ENCODE measurements at regions not wholly inside any gene's neighbourhood (a gene's known extent, or its start where the extent isn't known, plus 50 kb on each side); places are given as distances from the start of the nearest gene placed in this dataset.

- DNase-seq (ENCODE audit: low spot score) = no peak
These were observed 83.1 kb upstream of the FNDC3B start for GRCh38 chr3:171956181-171956683.

GRCh38 chr3:171956705-171957104 is 82.7 kb upstream of the FNDC3B start:
- no peak for DNase-seq (ENCODE audit: low spot score)

GRCh38 chr3:171959532-171960089 is 79.8 kb upstream of the FNDC3B start:
- no peak for DNase-seq (ENCODE audit: low spot score)

GRCh38 chr3:171960159-171960558 is 79.2 kb upstream of the FNDC3B start:
- DNase-seq (ENCODE audit: low spot score) = no peak

GRCh38 chr3:171962137-171962720 is 77.1 kb upstream of the FNDC3B start:
- no peak for DNase-seq (ENCODE audit: low spot score)

GRCh38 chr3:171963546-171963945 is 75.8 kb upstream of the FNDC3B start:
- DNase-seq (ENCODE audit: low spot score) = no peak

- no peak for DNase-seq (ENCODE audit: low spot score)
These were observed 74.2 kb upstream of the FNDC3B start for GRCh38 chr3:171965067-171965712.

- DNase-seq (ENCODE audit: low spot score) = no peak
These were observed 72.7 kb upstream of the FNDC3B start for GRCh38 chr3:171966533-171967136.

GRCh38 chr3:171967137-171967783 is 72.1 kb upstream of the FNDC3B start:
- peak; percentile 48 for DNase-seq (ENCODE audit: low spot score)

- DNase-seq (ENCODE audit: low spot score) = no peak
These were observed 71.3 kb upstream of the FNDC3B start for GRCh38 chr3:171967932-171968678.

GRCh38 chr3:171970301-171970788 is 69.0 kb upstream of the FNDC3B start:
- no peak for DNase-seq (ENCODE audit: low spot score)

- DNase-seq (ENCODE audit: low spot score) = no peak
These were observed 67.4 kb upstream of the FNDC3B start for GRCh38 chr3:171971919-171972514.

- no peak for DNase-seq (ENCODE audit: low spot score)
These were observed 66.5 kb upstream of the FNDC3B start for GRCh38 chr3:171972871-171973348.

GRCh38 chr3:171974986-171975837 is 64.2 kb upstream of the FNDC3B start:
- no peak for DNase-seq (ENCODE audit: low spot score)

GRCh38 chr3:171976526-171976925 is 62.9 kb upstream of the FNDC3B start:
- DNase-seq (ENCODE audit: low spot score) = no peak

- DNase-seq (ENCODE audit: low spot score) = no peak
These were observed 61.9 kb upstream of the FNDC3B start for GRCh38 chr3:171977441-171977840.

- no peak for DNase-seq (ENCODE audit: low spot score)
These were observed 61.5 kb upstream of the FNDC3B start for GRCh38 chr3:171977860-171978259.

- no peak for DNase-seq (ENCODE audit: low spot score)
These were observed 61.0 kb upstream of the FNDC3B start for GRCh38 chr3:171978390-171978789.

- no peak for DNase-seq (ENCODE audit: low spot score)
These were observed 60.3 kb upstream of the FNDC3B start for GRCh38 chr3:171979081-171979480.

- no peak for DNase-seq (ENCODE audit: low spot score)
These were observed 58.7 kb upstream of the FNDC3B start for GRCh38 chr3:171980578-171981270.

All from COLO829 (cell line).